ENCODE measurements at regions not wholly inside any gene's neighbourhood (a gene's known extent, or its start where the extent isn't known, plus 50 kb on each side); places are given as distances from the start of the nearest gene placed in this dataset.

- Histone ChIP-seq H3K4me3 (replicated peaks in 1 of 3; ENCODE audit: insufficient read depth in 1 of 3, low read depth in 2 of 3, low read length in 3 of 3) (no peak overlapping the region), H3K4me2 (ENCODE audit: low read depth, low read length) (no peak overlapping the region), H4K20me1 (ENCODE audit: insufficient read depth, low read length) (no peaks in the 10 kb centered on the region), H2AFZ (ENCODE audit: low read length) (no peak overlapping the region), H3K36me3 (replicated peaks in 1 of 2; ENCODE audit: control insufficient read depth in 1 of 2, insufficient read depth in 2 of 2, low read length in 2 of 2) (no peaks in the 10 kb centered on the region), H3K9ac (ENCODE audit: insufficient read depth, low read depth, low read length) (no peak overlapping the region), H3K27me3 (ENCODE audit: control insufficient read depth in 1 of 2, insufficient read depth in 2 of 2, low read length in 2 of 2) (no peaks in the 10 kb centered on the region), H3K4me1 (ENCODE audit: insufficient read depth, low read length) (no peaks in the 10 kb centered on the region), H3K9me3 (ENCODE audit: low read length) (peaks cover 21% of the 10 kb centered on the region), H3K79me2 (ENCODE audit: insufficient read depth, low read length) (no peaks in the 10 kb centered on the region), H3K27ac (ENCODE audit: extremely low read length, insufficient read depth, low read length) (no peak overlapping the region)
- ATAC-seq, result no peak
- intact Hi-C loops (cut with micrococcal nuclease; ENCODE audit: unreplicated experiment), result no loop called here
- FAIRE-seq, result no peak
- DNase-seq (ENCODE audit: low spot score), result no peak
- no TSS peak for BruUV-seq (replicated peaks)
- ChIA-PET CTCF (ENCODE audit: low intra/inter-chr PET ratio, low total read pairs) (no interaction called here), POLR2A (no interaction called here)
- in situ Hi-C loops (cut with HindIII; ENCODE audit: extremely low pct_ligation_motif_present, low pct_unique_long_range_greater_than_20kb), result no loop called here
- TF ChIP-seq SNRNP70 (IDR thresholded peaks at IDR 0.05; ENCODE audit: low read depth, low read length), result no peak
- no peak for TF ChIP-seq ZFP1 (CRISPR knock-in tag; IDR thresholded peaks at IDR 0.05)
- no peak for TF ChIP-seq ZNF607 (CRISPR knock-in tag; IDR thresholded peaks at IDR 0.05; ENCODE audit: borderline replicate concordance)
- no peak for TF ChIP-seq ZBTB20 (CRISPR knock-in tag; IDR thresholded peaks at IDR 0.05; ENCODE audit: borderline replicate concordance, low read depth)
- TF ChIP-seq ZNF292 (CRISPR knock-in tag; IDR thresholded peaks at IDR 0.05; ENCODE audit: borderline replicate concordance, low read depth), result no peak
- no peak for TF ChIP-seq ZMAT3 (CRISPR knock-in tag; conservative IDR thresholded peaks at IDR 0.05)
- no peak for TF ChIP-seq RFX3 (CRISPR knock-in tag; IDR thresholded peaks at IDR 0.05)
- no peak for TF ChIP-seq RNF219 (CRISPR knock-in tag; IDR thresholded peaks at IDR 0.05)
- no peak for TF ChIP-seq HMGA1 (CRISPR knock-in tag; conservative IDR thresholded peaks at IDR 0.05)
- TF ChIP-seq SNAPC5 (CRISPR knock-in tag; IDR thresholded peaks at IDR 0.05; ENCODE audit: borderline replicate concordance), result no peak
- TF ChIP-seq SKIL (CRISPR knock-in tag; IDR thresholded peaks at IDR 0.05; ENCODE audit: borderline replicate concordance), result no peak
- TF ChIP-seq CSRNP2 (CRISPR knock-in tag; conservative IDR thresholded peaks at IDR 0.05; ENCODE audit: low read depth), result no peak
- TF ChIP-seq TBL1XR1 (IDR thresholded peaks at IDR 0.05; ENCODE audit: borderline replicate concordance, low read length, partially characterized antibody), result no peak
- TF ChIP-seq SMARCE1 (IDR thresholded peaks at IDR 0.05; ENCODE audit: borderline replicate concordance), result no peak
- TF ChIP-seq ZNF451 (CRISPR knock-in tag; IDR thresholded peaks at IDR 0.05), result no peak
- 8% methylated on average over 2 of the region's 2 CpGs for WGBS (ENCODE audit: low lambda C conversion rate)
Measured at GRCh38 chr5:26662806-26663360, 375.5 kb downstream of the CDH9 start.
